Nucleus accumbens (tissue), 56 donors: ENCODE measurements at regions not wholly inside any gene's neighbourhood (a gene's known extent, or its start where the extent isn't known, plus 50 kb on each side); places are given as distances from the start of the nearest gene placed in this dataset.
"Not testable (repeated sequence)": the region's sequence is repeated elsewhere in the genome, so short reads cannot be mapped to it uniquely, and the experiment has no call there.

Experiments
- DNase-seq, 56 donors: peaks; one replicate each; lab custom pipeline; 2025; lab: John Stamatoyannopoulos, UW

GRCh38 chr12:67069451-67070306 lies 199.5 kb upstream of the CAND1 start:
- peak in 21 of 56 donors; percentile 6 to 60 (median 26) for DNase-seq

GRCh38 chr12:67070307-67070600 lies 198.9 kb upstream of the CAND1 start:
- DNase-seq: no peak

GRCh38 chr12:67070604-67071003 lies 198.6 kb upstream of the CAND1 start:
- DNase-seq: no peak

- not testable (repeated sequence) for DNase-seq
These were observed 196.9 kb upstream of the CAND1 start for GRCh38 chr12:67072281-67072680.

- DNase-seq: no peak
These were observed 195.8 kb upstream of the CAND1 start for GRCh38 chr12:67073336-67073735.

- DNase-seq: no peak
These were observed 195.1 kb upstream of the CAND1 start for GRCh38 chr12:67074072-67074471.

GRCh38 chr12:67077617-67078016 lies 191.5 kb upstream of the CAND1 start:
- no peak for DNase-seq

GRCh38 chr12:67078957-67079356 lies 190.2 kb upstream of the CAND1 start:
- no peak for DNase-seq

GRCh38 chr12:67080637-67081036 lies 188.5 kb upstream of the CAND1 start:
- no peak for DNase-seq

- DNase-seq: peak in 3 of 56 donors; percentile 4 to 17 (median 7)
These were observed 186.9 kb upstream of the CAND1 start for GRCh38 chr12:67082221-67082620.

GRCh38 chr12:67085699-67086098 lies 183.5 kb upstream of the CAND1 start:
- DNase-seq: no peak

GRCh38 chr12:67086116-67086515 lies 183.0 kb upstream of the CAND1 start:
- DNase-seq: no peak

- no peak for DNase-seq
These were observed 180.6 kb upstream of the CAND1 start for GRCh38 chr12:67088401-67089118.

GRCh38 chr12:67091204-67091603 lies 178.0 kb upstream of the CAND1 start:
- DNase-seq: peak in 1 of 56 donors; percentile 6

GRCh38 chr12:67091678-67092077 lies 177.5 kb upstream of the CAND1 start:
- no peak for DNase-seq

- not testable (repeated sequence) for DNase-seq
These were observed 176.2 kb upstream of the CAND1 start for GRCh38 chr12:67092934-67093333.

- DNase-seq: no peak
These were observed 172.4 kb upstream of the CAND1 start for GRCh38 chr12:67096533-67097318.

GRCh38 chr12:67099858-67100257 lies 169.3 kb upstream of the CAND1 start:
- no peak for DNase-seq

GRCh38 chr12:67103521-67103920 lies 165.6 kb upstream of the CAND1 start:
- DNase-seq: no peak

GRCh38 chr12:67107235-67107634 lies 161.9 kb upstream of the CAND1 start:
- no peak for DNase-seq

- DNase-seq: no peak
These were observed 161.3 kb upstream of the CAND1 start for GRCh38 chr12:67107751-67108269.
